ENCODE measurements at regions not wholly inside any gene's neighbourhood (a gene's known extent, or its start where the extent isn't known, plus 50 kb on each side); places are given as distances from the start of the nearest gene placed in this dataset.

- Histone ChIP-seq H3K4me1 (ENCODE audit: control insufficient read depth, insufficient read depth, low read length, poor library complexity, severe bottlenecking) (no peaks in the 10 kb centered on the region), H3K4me3 (ENCODE audit: low read depth, low read length) (no peak overlapping the region), H3K27me3 (ENCODE audit: control insufficient read depth, insufficient read depth, low read length) (no peaks in the 10 kb centered on the region), H3K27ac (ENCODE audit: insufficient read depth, low read length, poor library complexity, severe bottlenecking) (no peak overlapping the region), H3K36me3 (ENCODE audit: control insufficient read depth, insufficient read depth, low read length) (no peaks in the 10 kb centered on the region), H3K9me3 (ENCODE audit: control insufficient read depth in 2 of 2, low read length in 2 of 2) (no peaks in the 10 kb centered on the region)
- Mint-ChIP-seq H3K27me3 (no peaks in the 10 kb centered on the region), H3K4me3 (no peak overlapping the region), H3K36me3 (no peaks in the 10 kb centered on the region), H3K9me3 (peaks cover 0 to 3% (median 0%) of the 10 kb centered on the region in 7 donors), H3K4me1 (no peaks in the 10 kb centered on the region), H3K27ac (no peak overlapping the region)
- DNase-seq (no peak), ATAC-seq (ENCODE audit: low read depth in 2 of 2) (no peak)
Observed at GRCh38 chr2:33796511-33796910, 197.4 kb upstream of the FAM98A start.

GRCh38 chr2:33791625-33792024 lies 192.5 kb upstream of the FAM98A start:
- H3K4me1 Mint-ChIP-seq = no peaks in the 10 kb centered on the region
- H3K36me3 ChIP-seq (ENCODE audit: control insufficient read depth, insufficient read depth, low read length) = no peaks in the 10 kb centered on the region

GRCh38 chr2:33788044-33788443 lies 188.9 kb upstream of the FAM98A start:
- Mint-ChIP-seq H3K27me3 (no peaks in the 10 kb centered on the region), H3K9me3 (peaks cover 0 to 8% (median 0%) of the 10 kb centered on the region in 7 donors), H3K36me3 (no peaks in the 10 kb centered on the region), H3K4me3 (no peak overlapping the region), H3K27ac (no peak overlapping the region), H3K4me1 (no peaks in the 10 kb centered on the region)
- ATAC-seq (ENCODE audit: low read depth in 2 of 2) (no peak), DNase-seq (no peak)
- Histone ChIP-seq H3K27me3 (ENCODE audit: control insufficient read depth, insufficient read depth, low read length) (no peaks in the 10 kb centered on the region), H3K9me3 (ENCODE audit: control insufficient read depth in 2 of 2, low read length in 2 of 2) (peaks cover 0 to 2% of the 10 kb centered on the region in 2 experiments), H3K4me3 (ENCODE audit: low read depth, low read length) (no peak overlapping the region), H3K4me1 (ENCODE audit: control insufficient read depth, insufficient read depth, low read length, poor library complexity, severe bottlenecking) (no peaks in the 10 kb centered on the region), H3K27ac (ENCODE audit: insufficient read depth, low read length, poor library complexity, severe bottlenecking) (no peak overlapping the region), H3K36me3 (ENCODE audit: control insufficient read depth, insufficient read depth, low read length) (no peaks in the 10 kb centered on the region)

More at GRCh38 chr2:33791625-33792024, 192.5 kb upstream of the FAM98A start:
- Mint-ChIP-seq H3K27ac (no peak overlapping the region), H3K36me3 (no peaks in the 10 kb centered on the region), H3K27me3 (no peaks in the 10 kb centered on the region), H3K9me3 (peaks cover 0 to 6% (median 0%) of the 10 kb centered on the region in 7 donors), H3K4me3 (no peak overlapping the region)
- Histone ChIP-seq H3K4me1 (ENCODE audit: control insufficient read depth, insufficient read depth, low read length, poor library complexity, severe bottlenecking) (no peaks in the 10 kb centered on the region), H3K9me3 (ENCODE audit: control insufficient read depth in 2 of 2, low read length in 2 of 2) (peaks cover 0 to 2% of the 10 kb centered on the region in 2 experiments), H3K27me3 (ENCODE audit: control insufficient read depth, insufficient read depth, low read length) (no peaks in the 10 kb centered on the region), H3K27ac (ENCODE audit: insufficient read depth, low read length, poor library complexity, severe bottlenecking) (no peak overlapping the region), H3K4me3 (ENCODE audit: low read depth, low read length) (no peak overlapping the region)
- DNase-seq (no peak), ATAC-seq (ENCODE audit: low read depth in 2 of 2) (no peak)

- H3K27ac ChIP-seq (ENCODE audit: insufficient read depth, low read length, poor library complexity, severe bottlenecking) = no peak overlapping the region
- no peaks in the 10 kb centered on the region for H3K4me1 Mint-ChIP-seq
- H3K36me3 ChIP-seq (ENCODE audit: control insufficient read depth, insufficient read depth, low read length) = no peaks in the 10 kb centered on the region
- H3K9me3 Mint-ChIP-seq = peaks cover 0 to 8% (median 0%) of the 10 kb centered on the region in 7 donors
- no peak overlapping the region for H3K4me3 Mint-ChIP-seq
- H3K4me1 ChIP-seq (ENCODE audit: control insufficient read depth, insufficient read depth, low read length, poor library complexity, severe bottlenecking) = no peaks in the 10 kb centered on the region
- no peak overlapping the region for H3K4me3 ChIP-seq (ENCODE audit: low read depth, low read length)
- ATAC-seq (ENCODE audit: low read depth in 2 of 2) = no peak
- peaks cover 0 to 2% of the 10 kb centered on the region in 2 experiments for H3K9me3 ChIP-seq (ENCODE audit: control insufficient read depth in 2 of 2, low read length in 2 of 2)
- DNase-seq = no peak
- H3K27ac Mint-ChIP-seq = no peak overlapping the region
- H3K27me3 ChIP-seq (ENCODE audit: control insufficient read depth, insufficient read depth, low read length) = no peaks in the 10 kb centered on the region
- H3K27me3 Mint-ChIP-seq = no peaks in the 10 kb centered on the region
- H3K36me3 Mint-ChIP-seq = no peaks in the 10 kb centered on the region
Observed at GRCh38 chr2:33786881-33787280, 187.8 kb upstream of the FAM98A start.

GRCh38 chr2:33785201-33786106 lies 186.4 kb upstream of the FAM98A start:
- H3K36me3 ChIP-seq (ENCODE audit: control insufficient read depth, insufficient read depth, low read length) = no peaks in the 10 kb centered on the region
- H3K27ac Mint-ChIP-seq = no peak overlapping the region
- no peaks in the 10 kb centered on the region for H3K27me3 ChIP-seq (ENCODE audit: control insufficient read depth, insufficient read depth, low read length)
- no peaks in the 10 kb centered on the region for H3K4me1 ChIP-seq (ENCODE audit: control insufficient read depth, insufficient read depth, low read length, poor library complexity, severe bottlenecking)
- ATAC-seq (ENCODE audit: low read depth in 2 of 2) (no peak), DNase-seq (no peak)
- peaks cover 0 to 8% (median 0%) of the 10 kb centered on the region in 7 donors for H3K9me3 Mint-ChIP-seq
- no peak overlapping the region for H3K4me3 ChIP-seq (ENCODE audit: low read depth, low read length)
- H3K4me3 Mint-ChIP-seq = no peak overlapping the region
- no peak overlapping the region for H3K27ac ChIP-seq (ENCODE audit: insufficient read depth, low read length, poor library complexity, severe bottlenecking)
- no peaks in the 10 kb centered on the region for H3K36me3 Mint-ChIP-seq
- no peaks in the 10 kb centered on the region for H3K27me3 Mint-ChIP-seq
- peaks cover 0 to 2% of the 10 kb centered on the region in 2 experiments for H3K9me3 ChIP-seq (ENCODE audit: control insufficient read depth in 2 of 2, low read length in 2 of 2)
- H3K4me1 Mint-ChIP-seq = no peaks in the 10 kb centered on the region

GRCh38 chr2:33784488-33784887 lies 185.4 kb upstream of the FAM98A start:
- no peaks in the 10 kb centered on the region for H3K4me1 ChIP-seq (ENCODE audit: control insufficient read depth, insufficient read depth, low read length, poor library complexity, severe bottlenecking)
- Mint-ChIP-seq H3K4me3 (no peak overlapping the region), H3K27ac (no peak overlapping the region), H3K27me3 (peaks cover 4% of the 10 kb centered on the region), H3K36me3 (no peaks in the 10 kb centered on the region), H3K4me1 (no peaks in the 10 kb centered on the region), H3K9me3 (peaks cover 0 to 8% (median 0%) of the 10 kb centered on the region in 7 donors)
- no peak for ATAC-seq (ENCODE audit: low read depth in 2 of 2)
- H3K4me3 ChIP-seq (ENCODE audit: low read depth, low read length) = no peak overlapping the region
- DNase-seq = no peak
- no peaks in the 10 kb centered on the region for H3K27me3 ChIP-seq (ENCODE audit: control insufficient read depth, insufficient read depth, low read length)
- H3K27ac ChIP-seq (ENCODE audit: insufficient read depth, low read length, poor library complexity, severe bottlenecking) = no peak overlapping the region
- no peaks in the 10 kb centered on the region for H3K36me3 ChIP-seq (ENCODE audit: control insufficient read depth, insufficient read depth, low read length)
- no peaks in the 10 kb centered on the region for H3K9me3 ChIP-seq (ENCODE audit: control insufficient read depth in 2 of 2, low read length in 2 of 2)

GRCh38 chr2:33782395-33783230 lies 183.5 kb upstream of the FAM98A start:
- Mint-ChIP-seq H3K27me3 (peaks cover 5% of the 10 kb centered on the region), H3K36me3 (no peaks in the 10 kb centered on the region), H3K9me3 (peaks cover 0 to 8% (median 0%) of the 10 kb centered on the region in 7 donors), H3K27ac (no peak overlapping the region), H3K4me1 (no peaks in the 10 kb centered on the region), H3K4me3 (no peak overlapping the region)
- H3K27me3 ChIP-seq (ENCODE audit: control insufficient read depth, insufficient read depth, low read length) = no peaks in the 10 kb centered on the region
- no peak overlapping the region for H3K27ac ChIP-seq (ENCODE audit: insufficient read depth, low read length, poor library complexity, severe bottlenecking)
- DNase-seq (no peak), ATAC-seq (ENCODE audit: low read depth in 2 of 2) (no peak)
- no peak overlapping the region for H3K4me3 ChIP-seq (ENCODE audit: low read depth, low read length)
- no peaks in the 10 kb centered on the region for H3K4me1 ChIP-seq (ENCODE audit: control insufficient read depth, insufficient read depth, low read length, poor library complexity, severe bottlenecking)
- no peaks in the 10 kb centered on the region for H3K9me3 ChIP-seq (ENCODE audit: control insufficient read depth in 2 of 2, low read length in 2 of 2)
- H3K36me3 ChIP-seq (ENCODE audit: control insufficient read depth, insufficient read depth, low read length) = no peaks in the 10 kb centered on the region

Data from CD4-positive, CD25-positive, alpha-beta regulatory T cell (primary cell).